ENCODE measurements at regions not wholly inside any gene's neighbourhood (a gene's known extent, or its start where the extent isn't known, plus 50 kb on each side); places are given as distances from the start of the nearest gene placed in this dataset.

DNA sequence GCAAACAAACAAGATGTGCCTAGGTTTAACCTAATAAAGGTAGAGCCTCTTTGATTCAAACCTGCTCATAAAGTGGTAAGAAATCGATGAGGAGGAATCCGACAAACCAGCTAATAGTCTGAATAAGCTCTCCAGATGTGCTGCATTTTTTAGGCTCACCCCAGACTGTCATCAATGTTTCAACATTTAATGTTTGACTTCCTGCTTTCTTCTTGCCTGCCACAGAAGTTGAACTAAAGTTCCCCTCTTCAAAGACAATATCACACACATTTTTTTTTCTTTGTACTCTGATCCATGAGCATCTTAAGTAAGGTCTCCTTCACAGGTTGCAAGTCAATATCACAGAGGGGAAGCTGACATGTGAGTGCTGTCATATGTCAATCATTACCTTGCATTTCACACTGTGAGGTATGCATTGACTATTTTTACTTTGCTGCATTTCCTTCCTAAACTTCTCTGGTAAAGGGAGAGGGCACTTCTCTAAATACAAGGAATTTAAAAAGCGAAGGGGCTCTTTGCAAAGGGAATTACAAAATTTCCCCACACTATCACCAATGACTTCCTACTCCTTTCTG lies 172.3 kb upstream of the MCTP2 start:
- H3K27ac Mint-ChIP-seq, result no peak overlapping the region

DNA sequence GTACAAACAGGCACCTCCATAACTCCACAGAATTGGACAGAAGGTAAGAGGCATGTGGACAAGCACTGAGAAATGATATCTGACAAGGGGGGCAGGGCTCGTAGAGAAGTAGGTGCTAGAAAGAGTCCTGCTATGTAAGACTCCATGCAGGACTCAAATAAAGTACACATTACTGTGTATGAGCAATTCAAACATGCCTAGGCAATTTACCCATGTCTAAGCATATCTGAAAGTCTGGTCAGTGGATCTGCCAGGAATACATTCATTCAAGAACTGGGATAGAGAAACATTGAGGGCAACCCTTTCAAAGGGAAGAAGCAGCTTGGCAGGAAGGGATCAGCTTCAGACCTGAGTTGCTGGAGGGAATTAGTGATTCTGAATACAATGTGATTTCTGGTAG lies 174.1 kb upstream of the MCTP2 start:
- Mint-ChIP-seq H3K36me3 (no peaks in the 10 kb centered on the region), H3K27ac (no peak overlapping the region), H3K4me1 (no peaks in the 10 kb centered on the region), H3K4me3 (no peak overlapping the region), H3K27me3 (ENCODE audit: low read depth) (no peaks in the 10 kb centered on the region; the same call in 1 of the 2 replicates), H3K9me3 (no peaks in the 10 kb centered on the region)
- ChIA-PET CTCF (no interaction called here), POLR2A (no interaction called here)
- ATAC-seq, result no peak
- no peak for DNase-seq (ENCODE audit: low spot score)
- TF ChIP-seq ATF6 (CRISPR knock-in tag; IDR thresholded peaks at IDR 0.05), result no peak
- TF ChIP-seq, protein P1, sequence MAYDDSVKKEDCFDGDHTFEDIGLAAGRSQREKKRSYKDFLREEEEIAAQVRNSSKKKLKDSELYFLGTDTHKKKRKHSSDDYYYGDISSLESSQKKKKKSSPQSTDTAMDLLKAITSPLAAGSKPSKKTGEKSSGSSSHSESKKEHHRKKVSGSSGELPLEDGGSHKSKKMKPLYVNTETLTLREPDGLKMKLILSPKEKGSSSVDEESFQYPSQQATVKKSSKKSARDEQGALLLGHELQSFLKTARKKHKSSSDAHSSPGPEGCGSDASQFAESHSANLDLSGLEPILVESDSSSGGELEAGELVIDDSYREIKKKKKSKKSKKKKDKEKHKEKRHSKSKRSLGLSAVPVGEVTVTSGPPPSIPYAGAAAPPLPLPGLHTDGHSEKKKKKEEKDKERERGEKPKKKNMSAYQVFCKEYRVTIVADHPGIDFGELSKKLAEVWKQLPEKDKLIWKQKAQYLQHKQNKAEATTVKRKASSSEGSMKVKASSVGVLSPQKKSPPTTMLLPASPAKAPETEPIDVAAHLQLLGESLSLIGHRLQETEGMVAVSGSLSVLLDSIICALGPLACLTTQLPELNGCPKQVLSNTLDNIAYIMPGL (CRISPR knock-in tag; IDR thresholded peaks at IDR 0.05), result no peak
- TF ChIP-seq NR2C2 (CRISPR knock-in tag; IDR thresholded peaks at IDR 0.05), result no peak
- TF ChIP-seq ZBTB21 (CRISPR knock-in tag; IDR thresholded peaks at IDR 0.05; ENCODE audit: borderline replicate concordance), result no peak
- no peak for TF ChIP-seq KAT7 (CRISPR knock-in tag; IDR thresholded peaks at IDR 0.05; ENCODE audit: borderline replicate concordance)
- TF ChIP-seq IRF2 (CRISPR knock-in tag; IDR thresholded peaks at IDR 0.05; ENCODE audit: borderline replicate concordance, low read depth), result no peak
- TF ChIP-seq, protein P2, sequence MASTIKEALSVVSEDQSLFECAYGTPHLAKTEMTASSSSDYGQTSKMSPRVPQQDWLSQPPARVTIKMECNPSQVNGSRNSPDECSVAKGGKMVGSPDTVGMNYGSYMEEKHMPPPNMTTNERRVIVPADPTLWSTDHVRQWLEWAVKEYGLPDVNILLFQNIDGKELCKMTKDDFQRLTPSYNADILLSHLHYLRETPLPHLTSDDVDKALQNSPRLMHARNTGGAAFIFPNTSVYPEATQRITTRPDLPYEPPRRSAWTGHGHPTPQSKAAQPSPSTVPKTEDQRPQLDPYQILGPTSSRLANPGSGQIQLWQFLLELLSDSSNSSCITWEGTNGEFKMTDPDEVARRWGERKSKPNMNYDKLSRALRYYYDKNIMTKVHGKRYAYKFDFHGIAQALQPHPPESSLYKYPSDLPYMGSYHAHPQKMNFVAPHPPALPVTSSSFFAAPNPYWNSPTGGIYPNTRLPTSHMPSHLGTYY (CRISPR knock-in tag; IDR thresholded peaks at IDR 0.05), result no peak
- TF ChIP-seq FOXJ3 (CRISPR knock-in tag; IDR thresholded peaks at IDR 0.05; ENCODE audit: borderline replicate concordance), result no peak
- no peak for TF ChIP-seq NFE2L1 (CRISPR knock-in tag; IDR thresholded peaks at IDR 0.05)
- TF ChIP-seq USF2 (CRISPR knock-in tag; IDR thresholded peaks at IDR 0.05), result no peak

More for the DNA sequence above, 172.3 kb upstream of the MCTP2 start:
- ChIA-PET CTCF (interaction anchor here (1.1 to 1.4 kb wide), 2 partner anchors 61 kb away, joined by 4 to 5 read pairs; no protein-coding TSS in a partner anchor), POLR2A (no interaction called here)
- H3K9me3 Mint-ChIP-seq, result no peaks in the 10 kb centered on the region
- H3K4me3 Mint-ChIP-seq, result no peak overlapping the region
- DNase-seq (ENCODE audit: low spot score), result no peak
- TF ChIP-seq ZBTB43 (CRISPR knock-in tag; IDR thresholded peaks at IDR 0.05) (no peak), RORB (CRISPR knock-in tag; IDR thresholded peaks at IDR 0.05) (no peak), JAZF1 (CRISPR knock-in tag; IDR thresholded peaks at IDR 0.05) (no peak), FOXP1 (CRISPR knock-in tag; IDR thresholded peaks at IDR 0.05; ENCODE audit: borderline replicate concordance) (no peak), CBFB (CRISPR knock-in tag; IDR thresholded peaks at IDR 0.05; ENCODE audit: low read depth) (no peak), NR3C1 (CRISPR knock-in tag; conservative IDR thresholded peaks at IDR 0.05; ENCODE audit: low read depth) (no peak), SOX15 (CRISPR knock-in tag; IDR thresholded peaks at IDR 0.05) (no peak), RELA (CRISPR knock-in tag; IDR thresholded peaks at IDR 0.05; ENCODE audit: borderline replicate concordance) (no peak), EMX1 (CRISPR knock-in tag; IDR thresholded peaks at IDR 0.05) (no peak), TP53 (CRISPR knock-in tag; IDR thresholded peaks at IDR 0.05) (no peak), ZNF423 (CRISPR knock-in tag; IDR thresholded peaks at IDR 0.05) (no peak), ZNF396 (CRISPR knock-in tag; IDR thresholded peaks at IDR 0.05; ENCODE audit: borderline replicate concordance) (no peak)
- TF ChIP-seq, protein P2 (CRISPR knock-in tag; IDR thresholded peaks at IDR 0.05), result no peak
- TF ChIP-seq, protein P3, sequence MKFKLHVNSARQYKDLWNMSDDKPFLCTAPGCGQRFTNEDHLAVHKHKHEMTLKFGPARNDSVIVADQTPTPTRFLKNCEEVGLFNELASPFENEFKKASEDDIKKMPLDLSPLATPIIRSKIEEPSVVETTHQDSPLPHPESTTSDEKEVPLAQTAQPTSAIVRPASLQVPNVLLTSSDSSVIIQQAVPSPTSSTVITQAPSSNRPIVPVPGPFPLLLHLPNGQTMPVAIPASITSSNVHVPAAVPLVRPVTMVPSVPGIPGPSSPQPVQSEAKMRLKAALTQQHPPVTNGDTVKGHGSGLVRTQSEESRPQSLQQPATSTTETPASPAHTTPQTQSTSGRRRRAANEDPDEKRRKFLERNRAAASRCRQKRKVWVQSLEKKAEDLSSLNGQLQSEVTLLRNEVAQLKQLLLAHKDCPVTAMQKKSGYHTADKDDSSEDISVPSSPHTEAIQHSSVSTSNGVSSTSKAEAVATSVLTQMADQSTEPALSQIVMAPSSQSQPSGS (CRISPR knock-in tag; IDR thresholded peaks at IDR 0.05; ENCODE audit: borderline replicate concordance, low read depth), result no peak
- TF ChIP-seq, protein P4, sequence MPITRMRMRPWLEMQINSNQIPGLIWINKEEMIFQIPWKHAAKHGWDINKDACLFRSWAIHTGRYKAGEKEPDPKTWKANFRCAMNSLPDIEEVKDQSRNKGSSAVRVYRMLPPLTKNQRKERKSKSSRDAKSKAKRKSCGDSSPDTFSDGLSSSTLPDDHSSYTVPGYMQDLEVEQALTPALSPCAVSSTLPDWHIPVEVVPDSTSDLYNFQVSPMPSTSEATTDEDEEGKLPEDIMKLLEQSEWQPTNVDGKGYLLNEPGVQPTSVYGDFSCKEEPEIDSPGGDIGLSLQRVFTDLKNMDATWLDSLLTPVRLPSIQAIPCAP (CRISPR knock-in tag; IDR thresholded peaks at IDR 0.05), result no peak
- TF ChIP-seq, protein P5, sequence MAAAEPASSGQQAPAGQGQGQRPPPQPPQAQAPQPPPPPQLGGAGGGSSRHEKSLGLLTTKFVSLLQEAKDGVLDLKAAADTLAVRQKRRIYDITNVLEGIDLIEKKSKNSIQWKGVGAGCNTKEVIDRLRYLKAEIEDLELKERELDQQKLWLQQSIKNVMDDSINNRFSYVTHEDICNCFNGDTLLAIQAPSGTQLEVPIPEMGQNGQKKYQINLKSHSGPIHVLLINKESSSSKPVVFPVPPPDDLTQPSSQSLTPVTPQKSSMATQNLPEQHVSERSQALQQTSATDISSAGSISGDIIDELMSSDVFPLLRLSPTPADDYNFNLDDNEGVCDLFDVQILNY (CRISPR knock-in tag; IDR thresholded peaks at IDR 0.05), result no peak
- TF ChIP-seq, protein P6, sequence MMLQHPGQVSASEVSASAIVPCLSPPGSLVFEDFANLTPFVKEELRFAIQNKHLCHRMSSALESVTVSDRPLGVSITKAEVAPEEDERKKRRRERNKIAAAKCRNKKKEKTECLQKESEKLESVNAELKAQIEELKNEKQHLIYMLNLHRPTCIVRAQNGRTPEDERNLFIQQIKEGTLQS (CRISPR knock-in tag; conservative IDR thresholded peaks at IDR 0.05), result no peak
- ATAC-seq, result no peak
- no peaks in the 10 kb centered on the region for H3K36me3 Mint-ChIP-seq
- H3K27me3 Mint-ChIP-seq (ENCODE audit: low read depth), result no peaks in the 10 kb centered on the region; the same call in 1 of the 2 replicates
- no peaks in the 10 kb centered on the region for H3K4me1 Mint-ChIP-seq
